SH-SY5Y (cell line): ENCODE measurements at regions not wholly inside any gene's neighbourhood (a gene's known extent, or its start where the extent isn't known, plus 50 kb on each side); places are given as distances from the start of the nearest gene placed in this dataset.

ENCODE experiments used
- GATA2 ChIP-seq: IDR thresholded peaks from 2 replicates; pipeline ENCODE4 v1.6.1; 2011; ENCODE audit warnings: mild to moderate bottlenecking, low read depth, low read length
- GATA3 ChIP-seq: IDR thresholded peaks from 2 replicates; pipeline ENCODE4 v1.6.1; 2011; ENCODE audit warnings: low read depth, mild to moderate bottlenecking, low read length, moderate library complexity

GRCh38 chr2:6676776-6677175 lies 188.9 kb downstream of the CMPK2 start:
- TF ChIP-seq GATA3: no peak

- TF ChIP-seq GATA3 (no peak), GATA2 (no peak)
Observed at GRCh38 chr2:6679471-6679870, 186.2 kb downstream of the CMPK2 start.

- TF ChIP-seq GATA3: no peak
- no peak for TF ChIP-seq GATA2
Observed at GRCh38 chr2:6683516-6683915, 182.2 kb downstream of the CMPK2 start.

- TF ChIP-seq GATA2 (peak; percentile 54; the same call in 1 of the 2 replicates), GATA3 (no peak)
Observed at GRCh38 chr2:6685447-6685846, 180.3 kb downstream of the CMPK2 start.

- TF ChIP-seq GATA3: no peak
- no peak for TF ChIP-seq GATA2
Observed at GRCh38 chr2:6692056-6692455, 173.7 kb downstream of the CMPK2 start.

GRCh38 chr2:6692819-6693218 lies 172.9 kb downstream of the CMPK2 start:
- TF ChIP-seq GATA3: no peak
- no peak for TF ChIP-seq GATA2

- TF ChIP-seq GATA3 (no peak), GATA2 (no peak)
Observed at GRCh38 chr2:6694555-6694954, 171.2 kb downstream of the CMPK2 start.

GRCh38 chr2:6700335-6700734 lies 165.4 kb downstream of the CMPK2 start:
- no peak for TF ChIP-seq GATA3
- no peak for TF ChIP-seq GATA2

- no peak for TF ChIP-seq GATA3
- TF ChIP-seq GATA2: no peak
Observed at GRCh38 chr2:6704077-6704476, 161.6 kb downstream of the CMPK2 start.

- TF ChIP-seq GATA2 (no peak), GATA3 (no peak)
Observed at GRCh38 chr2:6721395-6721794, 144.3 kb downstream of the CMPK2 start.

- TF ChIP-seq GATA2: no peak
- TF ChIP-seq GATA3: no peak
Observed at GRCh38 chr2:6722574-6722973, 143.1 kb downstream of the CMPK2 start.

GRCh38 chr2:6723865-6724604 lies 141.7 kb downstream of the CMPK2 start:
- TF ChIP-seq GATA2 (no peak), GATA3 (no peak)

- no peak for TF ChIP-seq GATA2
- no peak for TF ChIP-seq GATA3
Observed at GRCh38 chr2:6724605-6725140, 141.0 kb downstream of the CMPK2 start.

GRCh38 chr2:6728156-6728555 lies 137.6 kb downstream of the CMPK2 start:
- TF ChIP-seq GATA2 (no peak), GATA3 (no peak)

- TF ChIP-seq GATA2 (no peak), GATA3 (no peak)
Observed at GRCh38 chr2:6730003-6730402, 135.7 kb downstream of the CMPK2 start.

GRCh38 chr2:6730649-6731532 lies 134.8 kb downstream of the CMPK2 start:
- TF ChIP-seq GATA3 (no peak), GATA2 (no peak)
